HG03460 (cell line): ENCODE measurements at regions not wholly inside any gene's neighbourhood (a gene's known extent, or its start where the extent isn't known, plus 50 kb on each side); places are given as distances from the start of the nearest gene placed in this dataset.

Experiments
- ATAC-seq: cut with Tn5 transposase; IDR thresholded peaks from one replicate; pipeline ENCODE4 v1.9.1; 2021; ENCODE audit not compliant: unreplicated experiment

DNA sequence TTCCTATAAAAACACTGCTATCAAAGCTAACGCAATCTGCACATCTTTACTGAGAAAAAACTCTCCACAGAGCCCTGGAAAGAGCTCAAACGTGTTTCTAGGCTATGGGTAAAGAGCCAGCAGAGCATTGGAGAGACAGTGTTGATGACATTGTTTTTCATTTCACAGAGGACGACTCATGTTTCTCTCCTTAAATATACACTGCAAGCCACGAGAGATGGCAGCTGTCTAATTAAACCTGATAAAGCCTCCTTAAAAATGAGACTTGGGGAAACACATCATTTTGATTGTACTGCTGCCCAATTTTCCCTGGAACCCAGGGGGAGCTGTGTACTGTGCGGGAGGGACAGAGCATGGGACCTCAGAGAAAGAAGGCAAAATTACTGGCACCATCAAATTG lies 294.3 kb upstream of the SETBP1 start:
- ATAC-seq, result no peak

DNA sequence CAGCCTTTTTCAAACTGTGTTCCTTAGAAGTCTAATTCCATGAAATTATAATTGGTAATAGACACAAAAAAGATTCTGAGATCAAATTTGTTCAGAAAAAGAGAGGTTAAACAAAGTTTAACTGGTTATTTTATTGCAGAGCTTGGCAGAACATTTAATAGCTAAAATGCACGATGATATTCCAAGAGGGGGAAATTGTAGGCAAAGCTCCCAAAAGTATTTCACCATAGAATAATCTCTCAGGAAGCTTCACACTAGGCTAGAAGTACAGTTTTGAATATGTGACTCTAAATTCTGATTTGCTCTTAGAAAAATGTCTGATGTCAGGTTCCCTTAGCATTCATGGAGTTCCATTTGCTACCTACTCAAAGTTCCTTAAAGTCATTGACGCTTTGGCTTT lies 292.4 kb upstream of the SETBP1 start:
- ATAC-seq, result no peak

GRCh38 chr18:44392933-44393332 lies 287.8 kb upstream of the SETBP1 start:
- ATAC-seq, result no peak

DNA sequence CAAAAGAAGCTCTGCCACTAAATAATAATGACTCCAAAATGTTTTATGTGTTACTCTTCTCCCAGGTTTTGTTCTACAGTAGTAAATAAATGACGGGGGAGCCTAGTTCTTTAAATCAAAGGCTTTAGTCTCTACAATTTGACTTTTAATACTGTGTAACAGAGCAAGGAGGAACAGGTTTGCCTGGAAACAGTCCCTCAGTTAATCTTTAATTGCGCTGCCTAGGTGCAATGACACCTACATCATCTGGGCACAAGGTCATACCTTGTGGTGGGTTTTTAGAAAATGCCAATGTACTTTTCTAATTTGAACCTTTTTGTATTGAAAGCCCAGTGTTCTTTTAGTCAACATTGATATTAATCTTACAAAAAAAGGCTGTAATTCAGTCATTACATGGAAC lies 287.3 kb upstream of the SETBP1 start:
- ATAC-seq, result no peak

GRCh38 chr18:44396550-44396949 lies 284.1 kb upstream of the SETBP1 start:
- no peak for ATAC-seq

DNA sequence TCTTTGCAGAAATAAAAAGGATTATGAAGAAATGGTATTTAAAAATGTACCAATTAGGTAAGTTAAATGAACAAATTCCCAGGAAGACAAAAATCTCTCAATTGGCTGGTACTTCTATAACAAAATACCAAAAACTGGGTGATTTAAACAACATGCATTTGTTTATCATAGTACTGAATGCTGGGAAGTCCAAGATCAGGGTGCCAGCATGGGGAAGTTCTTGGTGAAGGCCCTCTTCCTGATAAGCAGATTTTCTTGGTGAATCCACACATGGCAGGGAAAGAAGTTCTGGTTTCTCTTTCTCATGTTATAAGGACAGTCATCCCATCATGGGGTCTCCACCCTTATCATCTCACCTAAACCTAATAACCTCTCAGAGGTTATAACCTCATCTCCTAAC lies 271.6 kb upstream of the SETBP1 start:
- no peak for ATAC-seq

GRCh38 chr18:44409515-44409914 lies 271.2 kb upstream of the SETBP1 start:
- no peak for ATAC-seq

- no peak for ATAC-seq
Measured at GRCh38 chr18:44410740-44411139, 269.9 kb upstream of the SETBP1 start.

DNA sequence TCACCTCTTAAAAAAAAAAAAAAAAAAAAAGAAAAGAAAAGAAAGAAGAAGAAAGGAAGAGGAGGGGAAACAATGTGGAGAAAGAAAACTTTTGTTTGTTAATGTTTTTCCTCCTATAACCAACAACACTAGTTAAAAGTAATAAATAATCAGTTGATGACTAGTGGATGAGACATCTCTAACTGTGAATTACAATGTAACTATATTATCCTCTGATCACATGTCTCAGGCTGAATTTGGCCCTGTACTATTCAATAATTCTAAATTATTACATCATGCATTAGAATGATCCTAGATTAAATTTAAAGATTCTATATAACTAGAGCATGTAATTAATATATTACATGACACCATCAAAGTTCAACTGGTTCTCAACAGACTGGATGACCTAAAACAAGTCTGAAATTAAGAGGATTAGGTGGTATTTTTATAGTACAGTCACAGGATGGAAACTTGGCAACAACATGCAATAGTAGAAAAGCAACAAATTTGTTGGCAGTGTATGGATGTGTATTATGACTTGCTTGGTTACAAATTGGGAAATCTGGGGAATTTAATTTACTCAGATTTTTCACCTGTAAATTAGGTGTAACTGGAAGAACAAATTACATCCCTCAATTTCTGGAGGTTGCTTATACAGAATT lies 269.3 kb upstream of the SETBP1 start:
- no peak for ATAC-seq

GRCh38 chr18:44411976-44412375 lies 268.7 kb upstream of the SETBP1 start:
- ATAC-seq, result no peak

DNA sequence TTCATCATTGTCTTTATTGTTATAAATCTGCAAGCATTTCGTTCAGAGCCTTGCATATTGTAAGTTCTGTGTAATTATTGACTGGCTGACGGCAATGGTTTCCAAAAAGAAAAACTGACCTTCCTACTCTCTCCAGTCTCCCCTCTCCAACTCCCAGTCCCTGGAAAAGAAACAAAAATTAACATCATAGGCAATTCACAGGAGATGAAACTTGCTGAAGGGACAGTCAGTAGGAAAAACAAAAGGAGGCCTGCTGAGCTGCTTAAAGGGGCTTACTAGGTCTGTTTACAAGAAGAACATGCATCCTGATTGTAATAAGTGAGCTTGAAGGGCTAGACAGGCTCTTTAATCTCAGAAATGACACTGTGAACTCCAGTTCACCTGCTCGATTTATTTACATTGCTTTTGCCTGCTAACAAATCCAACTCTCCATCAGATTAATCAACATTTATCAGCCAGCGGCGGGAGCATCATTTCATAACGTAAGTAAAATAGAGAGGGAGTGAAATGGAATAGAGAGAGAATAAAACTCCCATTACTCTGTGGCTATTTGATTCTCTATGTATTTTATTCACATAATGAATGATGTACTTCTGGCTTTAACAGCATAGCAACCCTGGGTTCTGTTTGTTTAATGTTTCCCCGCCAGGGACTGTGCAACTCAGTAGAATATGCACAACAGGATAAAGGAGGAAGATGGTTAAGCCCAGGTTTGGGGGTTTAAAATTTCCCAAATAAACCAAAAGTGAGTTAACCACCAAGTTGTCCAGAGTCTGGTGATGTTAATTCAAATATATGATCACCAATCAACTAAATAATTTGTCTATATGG lies 256.7 kb upstream of the SETBP1 start:
- ATAC-seq, result no peak

DNA sequence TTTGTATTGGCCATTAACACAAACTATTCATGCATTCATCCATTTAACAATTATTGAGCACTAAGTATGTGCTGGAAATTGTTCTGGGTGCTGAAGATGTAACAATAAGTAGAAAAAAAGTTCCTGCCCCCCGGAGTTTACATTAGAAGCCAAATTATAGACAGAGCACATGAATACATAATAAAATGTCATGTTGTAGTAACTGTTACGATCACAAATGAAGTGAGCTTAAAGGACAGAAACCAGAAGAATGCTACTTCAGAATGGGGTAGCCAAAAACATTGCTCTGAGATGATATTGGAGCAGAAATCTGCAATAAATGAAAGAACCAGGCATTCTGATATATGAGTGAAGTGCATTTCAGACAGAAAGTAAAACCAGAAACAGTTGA lies 256.0 kb upstream of the SETBP1 start:
- ATAC-seq, result no peak

DNA sequence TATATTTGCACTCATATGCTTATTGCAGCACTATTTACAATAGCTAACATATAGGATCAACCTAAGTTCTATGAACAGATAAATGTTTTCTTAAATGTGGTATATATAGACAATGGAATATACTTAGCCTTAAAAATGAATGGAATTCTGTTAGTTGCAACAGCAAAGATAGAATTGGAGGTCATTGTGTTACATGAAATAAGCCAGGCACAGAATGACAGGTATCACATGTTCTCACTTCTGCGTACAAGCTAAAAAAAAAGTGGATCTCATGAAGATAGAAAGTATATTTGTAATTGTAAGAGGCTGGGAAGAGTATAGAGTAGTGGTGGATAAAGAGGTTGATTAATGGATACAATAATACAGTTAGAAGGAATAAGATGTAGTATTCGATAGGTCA lies 255.5 kb upstream of the SETBP1 start:
- no peak for ATAC-seq

DNA sequence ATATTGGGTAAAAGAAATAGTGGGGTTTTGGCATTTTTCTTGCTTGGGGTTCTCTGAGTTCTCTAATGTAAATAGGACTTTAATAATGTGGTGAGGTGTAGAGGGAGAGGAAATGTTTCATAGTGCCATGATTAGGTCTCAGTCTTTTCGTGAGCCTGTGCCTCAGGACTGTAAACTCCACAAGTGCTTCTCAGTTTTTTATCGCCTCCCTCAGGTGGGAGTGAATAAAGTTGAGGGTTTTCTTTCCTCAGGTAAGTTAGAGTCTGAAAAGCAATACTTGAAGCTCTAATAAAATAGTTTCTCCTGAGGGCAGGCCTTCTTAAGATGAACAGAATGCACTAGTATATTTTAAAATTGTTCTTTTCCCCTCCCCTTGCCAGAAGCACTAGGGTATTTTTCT lies 243.1 kb upstream of the SETBP1 start:
- no peak for ATAC-seq

GRCh38 chr18:44450226-44450625 lies 230.5 kb upstream of the SETBP1 start:
- no peak for ATAC-seq

- ATAC-seq, result no peak
Measured at GRCh38 chr18:44452346-44452745, 228.3 kb upstream of the SETBP1 start.

DNA sequence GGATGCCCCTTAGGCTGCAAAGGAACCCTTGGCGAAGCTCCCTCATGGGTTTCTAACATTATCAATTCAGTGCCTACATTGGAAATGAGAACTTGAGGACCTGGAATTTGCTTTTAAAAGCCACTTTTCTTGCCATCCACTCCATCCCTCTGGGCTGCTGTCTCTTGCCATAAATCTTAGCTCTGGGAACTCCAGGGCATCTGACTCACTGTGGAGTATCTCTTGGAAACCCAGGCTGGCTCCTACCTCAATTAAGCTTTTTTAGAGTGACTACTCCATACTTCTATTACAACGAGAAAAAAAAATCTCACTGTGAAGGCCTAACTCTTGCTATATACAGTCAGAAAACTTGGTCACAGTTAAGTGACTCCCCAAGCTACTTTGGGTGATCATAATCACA lies 227.2 kb upstream of the SETBP1 start:
- ATAC-seq, result no peak

GRCh38 chr18:44458777-44459176 lies 221.9 kb upstream of the SETBP1 start:
- no peak for ATAC-seq

- no peak for ATAC-seq
Measured at GRCh38 chr18:44464398-44465180, 216.1 kb upstream of the SETBP1 start.

- no peak for ATAC-seq
Measured at GRCh38 chr18:44465381-44465841, 215.3 kb upstream of the SETBP1 start.

DNA sequence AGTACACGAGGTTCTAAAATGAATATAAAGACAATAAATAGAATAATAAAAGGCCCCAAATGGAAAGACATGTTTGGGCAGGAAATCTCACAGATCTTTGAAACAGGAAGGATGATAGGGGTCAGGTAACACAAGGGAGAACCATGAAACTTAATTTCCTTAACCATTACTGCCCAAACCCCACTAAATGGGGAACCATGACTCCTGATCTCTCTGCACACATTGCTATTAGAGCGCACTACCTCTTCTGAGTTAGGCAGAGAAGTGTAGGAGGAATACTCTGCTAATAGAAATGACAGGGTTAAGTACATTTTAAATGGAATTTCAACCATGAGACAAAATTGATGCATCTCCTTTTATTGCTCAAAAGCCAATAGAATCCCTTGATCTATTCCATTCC lies 213.7 kb upstream of the SETBP1 start:
- no peak for ATAC-seq

DNA sequence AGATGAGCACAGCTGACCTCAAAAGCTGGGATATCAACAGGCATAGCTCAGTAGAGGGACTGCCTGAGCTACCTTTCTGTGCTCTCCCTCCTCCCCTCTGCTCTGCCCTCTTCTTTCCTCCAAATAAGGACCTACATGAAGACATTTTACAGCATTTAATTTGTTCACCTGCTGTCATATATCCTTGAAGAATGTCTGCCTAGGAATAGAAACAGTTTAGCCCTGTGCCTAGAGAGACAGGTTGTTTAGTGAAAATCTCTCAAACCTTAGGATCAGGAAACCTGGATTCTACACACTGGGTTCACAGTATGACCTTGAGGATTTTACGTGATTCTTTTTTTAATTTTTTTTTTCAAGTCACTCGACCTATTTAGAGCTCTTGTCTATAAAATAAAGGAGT lies 213.0 kb upstream of the SETBP1 start:
- no peak for ATAC-seq
